ENCODE measurements at regions not wholly inside any gene's neighbourhood (a gene's known extent, or its start where the extent isn't known, plus 50 kb on each side); places are given as distances from the start of the nearest gene placed in this dataset.

DNA sequence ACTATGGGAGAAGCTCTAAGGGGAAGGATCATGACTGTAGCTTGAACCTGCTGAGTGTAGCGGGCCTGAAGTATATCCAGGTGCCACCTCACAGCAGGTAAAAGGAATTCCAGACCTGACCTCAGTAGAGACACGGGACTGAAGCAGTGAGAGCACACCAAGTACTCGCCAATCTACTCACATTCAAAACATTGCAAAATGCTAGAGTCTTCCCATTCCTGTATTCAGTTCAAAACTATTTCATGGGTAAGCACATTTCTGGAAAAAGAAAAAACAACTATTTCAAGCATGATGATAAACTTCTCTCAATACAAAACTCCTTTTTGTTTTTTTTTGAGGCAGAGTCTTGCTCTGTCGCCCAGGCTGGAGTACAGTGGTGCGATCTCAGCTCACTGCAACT lies 121.9 kb upstream of the AUTS2 start:
- TF ChIP-seq, protein P1, sequence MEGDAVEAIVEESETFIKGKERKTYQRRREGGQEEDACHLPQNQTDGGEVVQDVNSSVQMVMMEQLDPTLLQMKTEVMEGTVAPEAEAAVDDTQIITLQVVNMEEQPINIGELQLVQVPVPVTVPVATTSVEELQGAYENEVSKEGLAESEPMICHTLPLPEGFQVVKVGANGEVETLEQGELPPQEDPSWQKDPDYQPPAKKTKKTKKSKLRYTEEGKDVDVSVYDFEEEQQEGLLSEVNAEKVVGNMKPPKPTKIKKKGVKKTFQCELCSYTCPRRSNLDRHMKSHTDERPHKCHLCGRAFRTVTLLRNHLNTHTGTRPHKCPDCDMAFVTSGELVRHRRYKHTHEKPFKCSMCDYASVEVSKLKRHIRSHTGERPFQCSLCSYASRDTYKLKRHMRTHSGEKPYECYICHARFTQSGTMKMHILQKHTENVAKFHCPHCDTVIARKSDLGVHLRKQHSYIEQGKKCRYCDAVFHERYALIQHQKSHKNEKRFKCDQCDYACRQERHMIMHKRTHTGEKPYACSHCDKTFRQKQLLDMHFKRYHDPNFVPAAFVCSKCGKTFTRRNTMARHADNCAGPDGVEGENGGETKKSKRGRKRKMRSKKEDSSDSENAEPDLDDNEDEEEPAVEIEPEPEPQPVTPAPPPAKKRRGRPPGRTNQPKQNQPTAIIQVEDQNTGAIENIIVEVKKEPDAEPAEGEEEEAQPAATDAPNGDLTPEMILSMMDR (IDR thresholded peaks at IDR 0.05) = no peak
- TF ChIP-seq POLR2AphosphoS5 (IDR thresholded peaks at IDR 0.05) = no peak
